DMS53 (cell line): ENCODE measurements at regions not wholly inside any gene's neighbourhood (a gene's known extent, or its start where the extent isn't known, plus 50 kb on each side); places are given as distances from the start of the nearest gene placed in this dataset.

Experiments used
- DNase-seq: peaks from one replicate; lab custom pipeline; 2025; lab: John Stamatoyannopoulos, UW

GRCh38 chr6:19037607-19038006 is 650.5 kb downstream of the RNF144B start:
- no peak for DNase-seq

GRCh38 chr6:19039287-19039686 is 652.1 kb downstream of the RNF144B start:
- no peak for DNase-seq

DNA sequence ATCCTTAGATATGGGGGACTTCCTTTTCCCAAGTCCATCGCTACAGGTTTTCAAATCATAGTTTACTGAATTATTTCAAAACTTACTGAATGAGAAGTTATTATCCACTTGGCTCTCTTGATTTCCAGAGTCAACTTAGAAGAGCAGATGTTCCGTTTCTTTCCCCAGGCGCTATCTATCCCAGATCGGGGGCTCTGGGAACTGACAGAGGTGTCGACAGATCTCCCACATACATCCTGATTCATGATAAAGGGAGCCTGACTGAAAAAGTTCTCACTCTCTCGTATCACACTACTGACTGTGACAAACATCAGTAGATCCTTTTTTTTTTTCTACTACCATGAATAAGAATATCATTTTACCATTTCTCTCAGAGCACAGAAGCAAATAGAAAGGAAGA is 654.8 kb downstream of the RNF144B start:
- no peak for DNase-seq

DNA sequence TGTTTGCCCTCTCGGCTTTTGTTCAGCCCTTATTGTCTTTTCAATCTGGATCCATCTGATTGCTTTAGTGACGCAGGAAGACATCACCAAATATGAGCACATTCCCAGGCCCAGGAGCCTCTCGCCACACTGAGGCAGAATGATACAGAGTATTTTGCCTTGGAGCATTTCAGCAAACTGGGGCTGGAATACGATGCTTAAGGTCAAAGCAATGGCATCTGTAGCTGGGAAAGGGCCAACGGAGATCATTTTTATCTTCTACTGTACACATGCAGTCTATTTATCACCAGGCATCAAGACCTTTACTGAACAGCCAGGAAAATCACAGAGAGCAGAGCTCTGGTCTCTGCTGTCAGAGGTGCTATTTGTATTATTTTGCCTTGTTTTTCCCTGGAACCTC is 655.3 kb downstream of the RNF144B start:
- DNase-seq: no peak

- DNase-seq: no peak
These were observed 663.6 kb downstream of the RNF144B start for GRCh38 chr6:19050765-19051164.

DNA sequence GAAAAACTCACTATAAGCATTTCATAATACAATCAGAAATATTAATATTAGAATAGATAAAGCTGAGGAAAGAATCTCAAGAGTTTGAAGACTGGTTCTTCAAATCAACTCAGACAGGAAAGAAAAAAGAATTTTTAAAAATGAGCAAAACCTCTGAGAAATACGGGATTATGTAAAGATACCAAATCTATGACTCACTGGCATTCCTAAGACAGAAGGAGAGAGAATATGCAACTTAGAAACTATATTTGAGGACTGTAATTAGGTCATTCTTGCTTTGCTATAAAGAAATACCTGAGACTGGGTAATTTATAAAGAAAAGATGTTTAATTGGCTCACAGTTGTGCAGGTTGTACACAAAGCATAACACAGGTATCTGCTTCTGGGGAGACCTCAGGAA is 665.1 kb downstream of the RNF144B start:
- no peak for DNase-seq

DNA sequence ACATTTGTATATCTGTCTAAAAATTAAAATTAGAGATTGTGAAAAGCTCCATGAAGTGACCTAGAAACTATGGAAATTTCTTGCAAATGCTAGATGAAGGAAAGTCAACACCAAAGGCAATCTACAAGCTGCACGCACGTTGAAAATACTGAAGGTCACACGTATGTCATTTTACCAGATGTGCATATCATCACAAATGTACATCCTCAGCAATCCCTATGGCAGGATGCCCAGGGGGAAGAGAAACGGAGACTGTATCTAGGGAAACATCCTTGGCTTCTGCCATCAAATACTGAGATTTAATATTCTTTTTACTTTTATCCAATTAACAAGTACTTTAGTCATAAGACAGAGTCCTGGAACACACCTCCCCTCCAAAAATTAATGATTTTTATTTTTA is 672.0 kb downstream of the RNF144B start:
- DNase-seq: no peak

- DNase-seq: no peak
These were observed 680.0 kb downstream of the RNF144B start for GRCh38 chr6:19067165-19067564.

- no peak for DNase-seq
These were observed 683.4 kb downstream of the RNF144B start for GRCh38 chr6:19070520-19070919.

DNA sequence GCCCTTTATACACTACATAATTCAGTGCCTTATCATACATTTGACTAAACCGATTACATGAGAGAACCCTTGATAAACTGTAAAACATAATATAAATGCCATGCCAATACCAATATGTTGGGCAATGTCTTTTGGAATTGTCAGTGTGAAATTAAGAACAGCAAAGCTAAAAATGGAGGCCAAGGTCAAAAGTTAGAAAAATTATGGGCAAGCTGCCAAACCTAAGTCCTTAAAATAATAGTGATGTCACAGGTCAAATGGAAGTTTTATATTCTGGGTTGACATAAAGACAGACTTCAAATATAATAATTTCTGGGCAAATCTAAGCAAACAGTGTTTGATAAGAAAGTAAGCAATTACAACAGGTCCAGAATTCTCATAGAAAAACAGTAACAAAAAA is 696.7 kb downstream of the RNF144B start:
- peak; percentile 17 for DNase-seq

DNA sequence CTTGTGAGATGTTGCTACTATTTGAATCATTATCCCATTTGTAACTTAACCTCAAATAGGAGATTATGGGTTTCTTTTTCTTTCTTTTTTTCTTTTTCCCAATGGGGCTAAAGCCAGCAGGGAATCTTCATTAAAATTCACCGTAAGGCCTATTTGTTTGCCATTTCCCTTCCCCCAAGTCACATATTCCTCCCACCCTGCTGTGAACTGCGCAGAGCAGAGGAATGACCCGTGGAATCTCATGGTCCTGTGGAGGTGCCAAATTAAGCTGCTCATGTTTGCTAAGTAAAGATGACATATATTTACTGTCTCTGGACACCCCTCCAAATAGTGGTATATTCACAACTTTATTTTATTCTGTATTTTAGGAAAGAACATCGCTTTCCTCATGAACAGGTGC is 699.3 kb downstream of the RNF144B start:
- no peak for DNase-seq

- DNase-seq: no peak
These were observed 700.1 kb downstream of the RNF144B start for GRCh38 chr6:19087296-19087695.

DNA sequence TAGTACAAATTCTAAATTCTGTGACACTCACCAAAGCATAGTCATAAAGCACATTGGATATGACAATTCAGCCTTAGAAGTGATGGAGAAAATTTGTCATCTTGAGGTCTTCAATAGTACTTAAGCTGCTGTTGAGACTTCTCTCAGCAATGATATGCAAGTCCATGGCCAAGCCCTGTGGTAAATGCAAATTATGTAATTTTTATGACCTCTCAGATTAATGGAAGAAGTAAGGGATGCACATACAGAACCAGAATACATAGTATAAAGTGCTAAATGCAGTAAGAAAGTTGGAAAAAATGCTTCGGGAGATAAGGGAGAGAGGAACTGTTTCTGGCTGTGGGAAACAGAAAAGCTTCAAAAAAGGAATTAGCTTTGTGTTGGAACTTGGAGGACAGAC is 700.7 kb downstream of the RNF144B start:
- no peak for DNase-seq

GRCh38 chr6:19100752-19101151 is 713.6 kb downstream of the RNF144B start:
- no peak for DNase-seq

DNA sequence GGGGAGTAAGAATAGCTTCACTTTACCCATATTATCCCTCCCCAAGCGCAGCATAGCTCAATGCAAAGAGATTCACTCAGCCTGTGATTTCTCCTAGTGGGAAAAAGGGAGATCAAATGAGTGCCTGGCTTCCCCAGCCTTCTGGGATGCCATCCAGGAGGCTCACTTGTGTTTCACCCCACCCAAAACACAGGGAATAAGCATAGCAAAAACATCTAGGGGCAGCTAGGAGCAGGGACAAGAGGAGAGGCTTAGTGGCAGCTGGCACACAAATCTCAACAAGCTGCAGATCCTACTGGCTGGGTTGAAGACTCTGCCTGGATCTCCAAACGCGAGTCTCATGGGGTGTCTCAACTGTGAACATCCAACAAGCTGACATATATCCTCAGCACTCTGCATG is 715.8 kb downstream of the RNF144B start:
- DNase-seq: no peak

DNA sequence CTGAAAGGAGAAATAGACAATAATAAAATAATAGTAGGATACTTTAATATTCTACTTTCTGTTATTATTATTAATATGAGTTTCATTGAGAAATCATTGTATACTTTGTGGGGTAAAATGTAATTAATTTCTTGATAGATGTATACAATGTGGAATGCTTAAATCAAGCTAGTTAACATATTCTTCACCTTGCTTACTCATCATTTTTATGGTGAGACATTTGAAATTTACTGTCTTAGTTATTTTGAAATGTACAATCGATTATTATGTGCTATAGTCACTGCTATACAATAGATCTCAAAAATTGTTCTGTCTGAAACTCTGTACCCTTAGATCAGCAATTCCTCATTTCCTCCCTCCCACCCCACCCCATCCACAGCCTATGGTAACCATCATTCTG is 720.3 kb downstream of the RNF144B start:
- no peak for DNase-seq

DNA sequence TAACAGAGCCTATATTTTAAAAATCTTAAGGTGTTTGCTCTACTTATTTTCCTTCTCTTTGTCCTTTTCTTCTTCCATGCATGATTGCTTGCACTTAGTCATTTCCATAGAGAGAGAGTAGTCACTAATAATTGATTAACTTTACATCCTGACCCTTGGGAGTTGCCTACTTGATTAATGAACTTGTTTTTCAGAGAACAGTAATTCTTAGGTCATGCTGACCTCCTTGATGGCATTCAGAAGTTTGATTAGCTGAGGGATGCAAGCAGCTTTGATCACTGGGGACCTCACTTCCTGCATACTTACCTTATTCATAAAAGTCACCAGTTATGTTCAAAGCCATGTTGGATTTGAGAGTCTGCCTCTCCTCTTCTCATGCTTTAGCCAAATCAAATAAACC is 715.6 kb upstream of the ID4 start:
- no peak for DNase-seq

DNA sequence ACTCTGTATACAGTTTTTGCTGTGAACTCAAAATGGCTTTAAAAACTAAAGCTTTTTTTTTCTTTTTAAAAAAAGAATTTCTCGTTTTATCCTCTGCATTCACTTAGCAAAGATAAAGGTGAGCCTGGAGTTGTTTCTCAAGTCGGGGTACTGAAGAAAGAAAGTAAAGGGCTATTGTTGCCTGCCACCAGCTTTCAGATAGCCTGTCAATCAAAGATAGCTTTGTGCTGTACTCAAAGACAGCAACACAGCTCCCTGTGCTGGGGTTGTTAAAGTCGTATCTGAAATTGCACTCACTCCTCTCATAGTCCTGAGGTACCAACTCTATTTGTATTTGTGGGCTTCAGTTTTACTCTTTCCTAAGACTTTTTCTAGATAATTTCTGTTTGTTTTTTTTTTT is 710.1 kb upstream of the ID4 start:
- no peak for DNase-seq

GRCh38 chr6:19128701-19129100 is 708.5 kb upstream of the ID4 start:
- DNase-seq: no peak

DNA sequence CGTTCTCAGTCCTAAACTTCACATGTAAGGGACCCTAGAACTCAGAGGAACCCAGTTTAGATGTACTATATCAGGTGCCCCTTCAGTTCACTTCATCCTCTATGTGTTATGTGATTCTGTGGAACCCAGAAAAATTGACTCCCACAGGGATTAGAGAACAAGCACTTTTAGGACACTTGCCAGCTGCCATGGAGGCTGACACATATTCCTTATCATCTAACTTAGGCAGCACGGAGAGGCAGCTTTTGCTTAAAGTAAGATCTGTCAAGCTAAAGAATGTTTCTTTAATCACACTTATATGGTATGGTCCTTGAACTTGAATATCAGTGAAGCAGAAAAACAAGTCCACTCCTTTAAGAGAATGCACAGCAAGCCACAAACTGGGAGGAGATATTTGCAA is 701.5 kb upstream of the ID4 start:
- DNase-seq: no peak

DNA sequence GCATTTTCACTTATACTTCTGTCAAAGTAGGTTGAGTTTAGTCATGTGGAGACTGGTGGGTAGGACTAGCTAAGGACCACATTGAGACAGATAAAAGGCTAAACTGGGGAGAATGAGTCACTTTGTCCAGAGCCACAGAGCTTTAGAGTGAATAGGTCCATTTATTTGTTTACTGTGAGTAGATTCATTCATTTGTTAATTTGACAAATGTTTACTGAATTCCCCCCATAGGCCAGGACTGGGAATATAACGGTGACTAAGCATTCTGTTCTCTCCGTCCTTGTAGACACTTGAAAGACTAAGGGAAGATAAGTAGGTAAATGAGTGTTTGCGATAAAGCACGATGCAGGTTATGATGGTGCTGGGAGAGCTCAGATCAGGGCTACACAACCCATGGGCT is 699.7 kb upstream of the ID4 start:
- DNase-seq: peak; percentile 72

DNA sequence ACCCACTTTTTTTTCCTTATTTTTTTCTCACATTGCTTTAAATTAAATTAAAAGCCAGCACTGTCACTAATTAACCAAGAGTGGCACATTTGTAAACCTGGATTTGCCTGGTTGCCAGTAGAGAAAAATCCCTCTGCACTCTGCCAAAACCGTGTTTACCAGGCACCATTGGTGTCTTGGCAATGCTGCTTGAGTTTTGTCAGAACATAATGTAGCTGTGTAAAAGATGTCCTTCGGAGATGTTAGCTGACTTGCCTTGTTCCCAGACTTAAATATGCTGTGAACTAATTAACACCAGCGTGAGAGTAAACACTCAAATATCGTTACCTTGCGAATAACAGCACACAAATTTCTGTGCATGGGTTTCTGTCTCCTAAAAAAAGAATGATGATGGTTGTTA is 694.9 kb upstream of the ID4 start:
- no peak for DNase-seq

- no peak for DNase-seq
These were observed 686.9 kb upstream of the ID4 start for GRCh38 chr6:19150307-19150706.

- DNase-seq: no peak
These were observed 683.7 kb upstream of the ID4 start for GRCh38 chr6:19153270-19153980.

DNA sequence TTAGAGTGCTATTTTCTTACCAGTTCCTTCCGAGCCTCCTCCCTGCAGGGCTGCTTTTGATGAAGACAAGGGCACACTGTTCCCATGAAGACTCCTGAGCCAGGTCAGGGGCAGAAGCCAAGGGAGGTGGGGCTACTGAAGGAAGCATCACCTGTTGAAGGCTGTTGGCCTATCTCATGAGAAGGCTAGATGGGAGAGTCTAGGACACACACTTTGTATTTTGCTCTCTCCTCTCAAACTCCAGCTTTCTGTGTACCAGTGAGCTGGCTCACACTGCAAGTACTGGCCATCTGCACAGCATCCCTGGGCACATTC is 683.2 kb upstream of the ID4 start:
- DNase-seq: no peak
